OCI-LY1 (cell line): ENCODE measurements at regions not wholly inside any gene's neighbourhood (a gene's known extent, or its start where the extent isn't known, plus 50 kb on each side); places are given as distances from the start of the nearest gene placed in this dataset.

Experiments used
- H2AFZ ChIP-seq: fragments of 200-600 bp; sonication (generic), shearing (Covaris generic); 2 replicates; pipeline ENCODE4 v1.6.0; 2014; ENCODE audit warnings: antibody characterized with exemption, mild to moderate bottlenecking, low read length
- H3F3A ChIP-seq: fragments of 200-600 bp; sonication (generic), shearing (Covaris generic); 2 replicates; pipeline ENCODE4 v1.6.0; 2014; ENCODE audit warnings: mild to moderate bottlenecking, antibody characterized with exemption, low read length, moderate library complexity; ENCODE audit not compliant: insufficient read depth
- H3K27ac ChIP-seq: fragments of 200-600 bp; sonication (generic); 2 replicates; pipeline ENCODE4 v1.5.1; 2014; ENCODE audit warnings: low read length, mixed run types, mild to moderate bottlenecking, low read depth; ENCODE audit not compliant: poor library complexity, severe bottlenecking
- H3K27me3 ChIP-seq: fragments of 200-600 bp; sonication (generic); 2 replicates; pipeline ENCODE4 v1.6.0; 2014; ENCODE audit warnings: antibody characterized with exemption, mild to moderate bottlenecking, low read length, moderate library complexity; ENCODE audit not compliant: insufficient read depth
- H3K36me3 ChIP-seq: fragments of 200-600 bp; sonication (generic); 2 replicates; pipeline ENCODE4 v1.6.1; 2014; ENCODE audit warnings: mild to moderate bottlenecking, antibody characterized with exemption, low read length, moderate library complexity, mixed read lengths; ENCODE audit not compliant: insufficient read depth
- H3K4me1 ChIP-seq: fragments of 200-600 bp; sonication (generic); 2 replicates; pipeline ENCODE4 v1.5.1; 2014; ENCODE audit warnings: mild to moderate bottlenecking, low read length, moderate library complexity; ENCODE audit not compliant: insufficient read depth, severe bottlenecking
- H3K4me2 ChIP-seq: fragments of 200-600 bp; sonication (generic), shearing (Covaris generic); 2 replicates; pipeline ENCODE4 v1.6.1; 2014; ENCODE audit warnings: low read length
- H3K4me3 ChIP-seq: fragments of 200-600 bp; sonication (generic); 2 replicates; pipeline ENCODE4 v1.5.1; 2014; ENCODE audit warnings: low read length, low read depth, mild to moderate bottlenecking, mixed read lengths; ENCODE audit not compliant: poor library complexity, severe bottlenecking
- H3K79me2 ChIP-seq: fragments of 200-600 bp; shearing (Covaris generic); 2 replicates; pipeline ENCODE4 v1.6.1; 2016; ENCODE audit warnings: mixed run types, low read length, mixed read lengths; ENCODE audit not compliant: insufficient read depth
- H3K9ac ChIP-seq: fragments of 200-600 bp; sonication (generic), shearing (Covaris generic); 2 replicates; pipeline ENCODE4 v1.6.1; 2014; ENCODE audit warnings: mild to moderate bottlenecking, low read length, mixed read lengths
- H3K9me2 ChIP-seq: fragments of 200-600 bp; sonication (generic), shearing (Covaris generic); 2 replicates; pipeline ENCODE4 v1.6.1; 2014; ENCODE audit warnings: low read depth, mild to moderate bottlenecking, low read length, mixed read lengths
- H3K9me3 ChIP-seq: fragments of 200-600 bp; shearing (Covaris generic); 2 replicates; pipeline ENCODE4 v1.6.1; 2014; ENCODE audit warnings: low read length, mixed read lengths
- H4K20me1 ChIP-seq: fragments of 200-600 bp; sonication (generic), shearing (Covaris generic); 2 replicates; pipeline ENCODE4 v1.6.0; 2016; ENCODE audit warnings: mild to moderate bottlenecking, low read length; ENCODE audit not compliant: insufficient read depth
- EZH2 ChIP-seq: fragments of 200-600 bp; sonication (generic), shearing (Covaris generic); IDR thresholded peaks from 2 replicates; pipeline ENCODE4 v1.8.0; 2017; ENCODE audit warnings: borderline replicate concordance, mixed run types, mild to moderate bottlenecking, antibody characterized with exemption, low read length, moderate library complexity, mixed read lengths
- TF ChIP-seq, protein P1 (sequence below): fragments of 200-600 bp; sonication (generic), shearing (Covaris generic); IDR thresholded peaks from 2 replicates; pipeline ENCODE4 v1.5.1; 2017; ENCODE audit warnings: mild to moderate bottlenecking, antibody characterized with exemption, low read length, moderate library complexity, mixed read lengths

DNA sequence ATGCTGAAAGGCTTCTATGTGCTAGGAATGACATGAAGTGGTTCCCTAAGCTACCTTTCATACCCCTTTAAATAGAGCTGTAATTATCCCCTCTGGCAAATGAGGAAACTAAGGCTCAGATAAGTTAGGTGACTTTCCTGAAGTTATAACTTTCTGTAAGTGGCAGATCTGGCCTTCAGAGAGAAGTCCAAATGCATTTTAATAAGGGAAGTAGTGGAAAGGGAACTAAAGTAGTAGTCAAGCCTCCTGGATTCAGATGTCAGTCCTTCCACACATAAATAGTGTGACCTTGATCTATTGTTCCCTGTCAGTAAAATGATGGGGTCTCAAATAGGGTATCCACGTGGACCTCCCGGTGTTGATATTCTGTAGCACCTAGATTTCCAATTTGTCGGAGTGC lies 277.7 kb downstream of the EDEM1 start:
- H4K20me1 ChIP-seq, result no peaks in the 10 kb centered on the region
- no peaks in the 10 kb centered on the region for H3K9me3 ChIP-seq
- H3K4me3 ChIP-seq, result no peak overlapping the region
- H3K36me3 ChIP-seq, result no peaks in the 10 kb centered on the region
- H3K9ac ChIP-seq, result no peak overlapping the region
- no peaks in the 10 kb centered on the region for H3F3A ChIP-seq
- no peaks in the 10 kb centered on the region for H3K27me3 ChIP-seq
- H3K27ac ChIP-seq, result no peak overlapping the region
- no peak overlapping the region for H2AFZ ChIP-seq
- no peaks in the 10 kb centered on the region for H3K79me2 ChIP-seq
- TF ChIP-seq EZH2, result no peak
- TF ChIP-seq, protein P1, sequence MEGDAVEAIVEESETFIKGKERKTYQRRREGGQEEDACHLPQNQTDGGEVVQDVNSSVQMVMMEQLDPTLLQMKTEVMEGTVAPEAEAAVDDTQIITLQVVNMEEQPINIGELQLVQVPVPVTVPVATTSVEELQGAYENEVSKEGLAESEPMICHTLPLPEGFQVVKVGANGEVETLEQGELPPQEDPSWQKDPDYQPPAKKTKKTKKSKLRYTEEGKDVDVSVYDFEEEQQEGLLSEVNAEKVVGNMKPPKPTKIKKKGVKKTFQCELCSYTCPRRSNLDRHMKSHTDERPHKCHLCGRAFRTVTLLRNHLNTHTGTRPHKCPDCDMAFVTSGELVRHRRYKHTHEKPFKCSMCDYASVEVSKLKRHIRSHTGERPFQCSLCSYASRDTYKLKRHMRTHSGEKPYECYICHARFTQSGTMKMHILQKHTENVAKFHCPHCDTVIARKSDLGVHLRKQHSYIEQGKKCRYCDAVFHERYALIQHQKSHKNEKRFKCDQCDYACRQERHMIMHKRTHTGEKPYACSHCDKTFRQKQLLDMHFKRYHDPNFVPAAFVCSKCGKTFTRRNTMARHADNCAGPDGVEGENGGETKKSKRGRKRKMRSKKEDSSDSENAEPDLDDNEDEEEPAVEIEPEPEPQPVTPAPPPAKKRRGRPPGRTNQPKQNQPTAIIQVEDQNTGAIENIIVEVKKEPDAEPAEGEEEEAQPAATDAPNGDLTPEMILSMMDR, result no peak
- H3K4me2 ChIP-seq, result no peak overlapping the region
- no peaks in the 10 kb centered on the region for H3K4me1 ChIP-seq
- H3K9me2 ChIP-seq, result no peaks in the 10 kb centered on the region

- Histone ChIP-seq H3K4me2 (no peak overlapping the region), H2AFZ (no peak overlapping the region), H3K27me3 (no peaks in the 10 kb centered on the region), H3K79me2 (no peaks in the 10 kb centered on the region), H3K4me1 (no peaks in the 10 kb centered on the region), H3F3A (no peaks in the 10 kb centered on the region), H3K9me2 (no peaks in the 10 kb centered on the region), H3K4me3 (no peak overlapping the region), H3K27ac (no peak overlapping the region), H3K36me3 (no peaks in the 10 kb centered on the region), H3K9me3 (no peaks in the 10 kb centered on the region), H4K20me1 (no peaks in the 10 kb centered on the region), H3K9ac (no peak overlapping the region)
- no peak for TF ChIP-seq EZH2
- TF ChIP-seq, protein P1, result no peak
Measured at GRCh38 chr3:5466065-5466464, 278.6 kb downstream of the EDEM1 start.

DNA sequence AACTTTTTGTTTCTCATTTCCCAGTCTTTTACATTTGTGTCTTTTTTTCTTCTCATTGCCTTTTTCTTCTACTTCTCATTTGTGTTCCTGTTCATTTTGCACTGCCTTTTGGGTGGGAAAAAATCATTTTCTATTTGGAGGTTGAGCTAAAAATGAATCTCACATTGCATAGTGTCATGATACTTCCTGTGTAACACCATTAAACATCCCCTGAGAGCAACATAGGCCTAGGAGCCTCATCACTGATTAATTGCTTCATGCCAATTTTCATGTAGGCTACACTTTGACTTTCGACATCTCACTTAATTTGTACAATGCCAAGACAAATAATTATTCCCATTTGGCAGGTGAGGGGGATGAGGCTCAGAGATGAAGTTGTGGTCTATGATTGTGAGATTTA lies 279.2 kb downstream of the EDEM1 start:
- Histone ChIP-seq H3K4me2 (no peak overlapping the region), H3F3A (no peaks in the 10 kb centered on the region), H3K79me2 (no peaks in the 10 kb centered on the region), H3K27ac (no peak overlapping the region), H3K9me3 (no peaks in the 10 kb centered on the region), H3K27me3 (no peaks in the 10 kb centered on the region), H3K4me1 (no peaks in the 10 kb centered on the region), H3K36me3 (no peaks in the 10 kb centered on the region), H3K9me2 (no peaks in the 10 kb centered on the region), H3K9ac (no peak overlapping the region), H3K4me3 (no peak overlapping the region), H2AFZ (no peak overlapping the region), H4K20me1 (no peaks in the 10 kb centered on the region)
- TF ChIP-seq, protein P1, result no peak
- TF ChIP-seq EZH2, result no peak
